B cell (primary cell): ENCODE measurements at regions not wholly inside any gene's neighbourhood (a gene's known extent, or its start where the extent isn't known, plus 50 kb on each side); places are given as distances from the start of the nearest gene placed in this dataset.

ENCODE experiments used
- ATAC-seq: fragments of 200-7000 bp; cut with Tn5 transposase; one replicate; pipeline ENCODE4 v1.10.0; 2021; ENCODE audit warnings: low read depth, mild to moderate bottlenecking, moderate number of reproducible peaks, moderate library complexity
- CTCF ChIA-PET: fragments of 350-600 bp; sonication (Branson Sonifier 250); formaldehyde crosslinking; loops from one replicate; lab custom pipeline; 2021; ENCODE audit warnings: antibody characterized with exemption, inconsistent platforms; lab: Charles Lee
- POLR2A ChIA-PET: fragments of 350-600 bp; sonication (Branson Sonifier 250); formaldehyde crosslinking; loops from one replicate; lab custom pipeline; 2021; ENCODE audit warnings: antibody characterized with exemption; lab: Charles Lee
- DNase-seq: peaks from one replicate; pipeline ENCODE4 v3.0.0; 2013
- H2AFZ ChIP-seq: 2 replicates; pipeline ENCODE4 v1.6.1; 2012; ENCODE audit warnings: mild to moderate bottlenecking, low read depth, low read length; ENCODE audit not compliant: insufficient read depth, poor library complexity, severe bottlenecking
- H3K27ac ChIP-seq, 2 donors: 1 replicate in 1 of 2; 2 replicates in 1 of 2; pipeline ENCODE4 v1.5.1; 2012 to 2013; ENCODE audit warnings: low read length in 2 of 2, mild to moderate bottlenecking in 2 of 2, moderate library complexity in 1 of 2
- H3K27me3 ChIP-seq, 4 experiments: fragments of 200-600 bp in 1 of 4; sonication (generic) in 1 of 4; replicated peaks in 1 of 4; 1 replicate in 2 of 4; 2 replicates in 2 of 4; pipeline versions ENCODE4 v1.6.1 to v1.7.0; 2013 to 2016; ENCODE audit warnings: low read length in 3 of 4, mild to moderate bottlenecking in 2 of 4, mixed read lengths in 1 of 4, moderate library complexity in 1 of 4; ENCODE audit not compliant: insufficient read depth in 4 of 4, control insufficient read depth in 3 of 4; ENCODE audit errors: control extremely low read depth in 1 of 4
- H3K36me3 ChIP-seq, 2 experiments: replicated peaks in 1 of 2; 1 replicate in 1 of 2; 2 replicates in 1 of 2; pipeline versions ENCODE4 v1.6.1 to v1.7.1; 2013; ENCODE audit warnings: low read length in 1 of 2; ENCODE audit not compliant: insufficient read depth in 2 of 2, control insufficient read depth in 1 of 2; ENCODE audit errors: control extremely low read depth in 1 of 2, extremely low read depth in 1 of 2
- H3K4me1 ChIP-seq, 2 donors: fragments of 200-600 bp in 1 of 2; sonication (generic) in 1 of 2; 1 replicate in 1 of 2; 2 replicates in 1 of 2; pipeline versions ENCODE4 v1.5.1 to v1.6.1; 2013 to 2017; ENCODE audit warnings: low read length in 2 of 2; ENCODE audit not compliant: control insufficient read depth in 2 of 2, insufficient read depth in 2 of 2
- H3K4me2 ChIP-seq: replicated peaks from 2 replicates; pipeline ENCODE3; 2012; ENCODE audit warnings: mild to moderate bottlenecking, low read depth, low read length; ENCODE audit not compliant: poor library complexity, severe bottlenecking
- H3K4me3 ChIP-seq, 5 experiments: fragments of 200-600 bp in 1 of 5; sonication (generic) in 1 of 5; 1 replicate in 3 of 5; 2 replicates in 2 of 5; pipeline versions ENCODE4 v1.5.1 to v1.7.0; 2011 to 2016; ENCODE audit warnings: low read length in 4 of 5, mild to moderate bottlenecking in 4 of 5, low read depth in 2 of 5, control low read depth in 1 of 5, moderate library complexity in 1 of 5; ENCODE audit not compliant: insufficient read depth in 1 of 5; ENCODE audit errors: control extremely low read depth in 1 of 5, extremely low read depth in 1 of 5
- H3K79me2 ChIP-seq: fragments of 200-600 bp; sonication (generic); one replicate; pipeline ENCODE4 v1.6.0; 2016; ENCODE audit warnings: low read length; ENCODE audit not compliant: control insufficient read depth, insufficient read depth
- H3K9ac ChIP-seq: fragments of 200-600 bp; sonication (generic); 2 replicates; pipeline ENCODE4 v1.6.1; 2017; ENCODE audit warnings: mild to moderate bottlenecking, low read length, moderate library complexity
- H3K9me3 ChIP-seq, 3 donors: one replicate each; pipeline versions ENCODE4 v1.6.1 to v1.7.1; 2013; ENCODE audit warnings: low read length in 2 of 3; ENCODE audit not compliant: control insufficient read depth in 2 of 3, insufficient read depth in 1 of 3; ENCODE audit errors: control extremely low read depth in 1 of 3
- H4K20me1 ChIP-seq: 2 replicates; pipeline ENCODE4 v1.6.0; 2012; ENCODE audit warnings: mild to moderate bottlenecking, low read length; ENCODE audit not compliant: insufficient read depth, control insufficient read depth, poor library complexity, severe bottlenecking
- H3K27ac Mint-ChIP-seq: one replicate; pipeline ENCODE4 v1.8.0; 2021; ENCODE audit warnings: mixed read lengths
- H3K27me3 Mint-ChIP-seq: one replicate; pipeline ENCODE4 v1.8.0; 2021; ENCODE audit warnings: mixed read lengths
- H3K4me1 Mint-ChIP-seq: one replicate; pipeline ENCODE4 v1.8.0; 2021; ENCODE audit warnings: mixed read lengths
- H3K4me3 Mint-ChIP-seq: one replicate; pipeline ENCODE4 v1.8.0; 2021; ENCODE audit warnings: mixed read lengths
- H3K9me3 Mint-ChIP-seq: one replicate; pipeline ENCODE4 v1.8.0; 2022; ENCODE audit warnings: mixed read lengths; ENCODE audit not compliant: insufficient read depth
- EZH2 ChIP-seq: IDR thresholded peaks from 2 replicates; pipeline ENCODE4 v1.6.1; 2012; ENCODE audit warnings: borderline replicate concordance, low read depth, mild to moderate bottlenecking, moderate library complexity, low read length; ENCODE audit not compliant: insufficient read depth, poor library complexity, severe bottlenecking
- WGBS: methylation state at CpG from one replicate; pipeline ENCODE4 v1.1.5; 2013; ENCODE audit warnings: missing lambda C conversion rate; ENCODE audit not compliant: insufficient coverage; 5-methylcytosine and 5-hydroxymethylcytosine counted together
- intact Hi-C: fragments of 100-400 bp; cut with micrococcal nuclease; formaldehyde crosslinking; loops from one replicate; pipeline ENCODE4 v1.10.0; 2022
- TF ChIP-seq, protein P1 (sequence below): fragments of 200-600 bp; IDR thresholded peaks from one replicate; pipeline ENCODE4 v1.8.0; 2022; ENCODE audit warnings: antibody characterized with exemption, mild to moderate bottlenecking

DNA sequence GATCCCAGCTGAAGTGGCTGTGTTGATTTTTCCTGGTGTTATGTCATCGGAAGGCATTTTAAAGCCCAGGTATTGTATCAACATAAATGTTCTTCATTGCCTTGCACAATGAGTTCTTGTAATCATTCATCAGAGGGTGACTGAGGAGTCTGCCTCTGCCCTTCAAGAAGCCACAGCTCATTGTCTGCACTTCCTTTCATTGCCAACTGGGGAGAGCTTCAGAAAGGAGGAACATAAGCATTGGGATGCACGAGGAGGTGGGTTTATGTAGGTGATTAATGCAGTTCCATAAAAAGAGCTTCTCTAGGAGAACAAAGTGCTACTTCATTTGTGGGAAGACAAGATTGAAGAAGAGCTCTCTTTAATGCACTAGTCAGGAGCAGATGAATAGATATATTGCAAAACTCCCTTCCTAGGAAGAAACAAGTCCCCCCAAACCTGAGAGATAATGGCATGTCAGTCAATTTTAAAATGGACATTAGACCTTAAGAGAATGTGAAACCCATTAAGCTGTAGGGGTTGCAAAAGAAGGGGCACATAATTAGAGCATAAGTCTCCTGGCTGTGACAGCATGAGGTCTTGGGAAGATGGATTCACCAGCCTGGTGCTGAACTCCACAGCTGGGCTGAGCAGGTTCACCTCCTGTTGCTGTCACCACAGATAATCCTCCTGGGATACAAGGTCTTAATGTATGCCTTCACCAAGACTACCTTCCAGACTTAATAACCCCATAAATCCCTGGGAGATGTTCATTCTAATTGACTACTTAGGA, 124.6 kb downstream of the BACH1 start:
- Histone ChIP-seq H3K4me1 (peaks cover 10 to 18% of the 10 kb centered on the region in 2 donors), H3K27me3 (no peaks in the 10 kb centered on the region), H3K9ac (no peak overlapping the region), H3K4me3 (no peak overlapping the region), H3K9me3 (no peaks in the 10 kb centered on the region), H3K4me2 (no peak overlapping the region), H4K20me1 (no peaks in the 10 kb centered on the region), H2AFZ (no peak overlapping the region), H3K79me2 (no peaks in the 10 kb centered on the region), H3K27ac (no peak overlapping the region), H3K36me3 (no peaks in the 10 kb centered on the region)
- intact Hi-C loops: no loop called here
- ATAC-seq (no peak), DNase-seq (no peak)
- Mint-ChIP-seq H3K27ac (no peak overlapping the region), H3K9me3 (no peaks in the 10 kb centered on the region), H3K4me1 (peaks cover 27% of the 10 kb centered on the region), H3K4me3 (no peak overlapping the region), H3K27me3 (no peaks in the 10 kb centered on the region)
- POLR2A ChIA-PET: no interaction called here
- no peak for TF ChIP-seq EZH2
- TF ChIP-seq, protein P1, sequence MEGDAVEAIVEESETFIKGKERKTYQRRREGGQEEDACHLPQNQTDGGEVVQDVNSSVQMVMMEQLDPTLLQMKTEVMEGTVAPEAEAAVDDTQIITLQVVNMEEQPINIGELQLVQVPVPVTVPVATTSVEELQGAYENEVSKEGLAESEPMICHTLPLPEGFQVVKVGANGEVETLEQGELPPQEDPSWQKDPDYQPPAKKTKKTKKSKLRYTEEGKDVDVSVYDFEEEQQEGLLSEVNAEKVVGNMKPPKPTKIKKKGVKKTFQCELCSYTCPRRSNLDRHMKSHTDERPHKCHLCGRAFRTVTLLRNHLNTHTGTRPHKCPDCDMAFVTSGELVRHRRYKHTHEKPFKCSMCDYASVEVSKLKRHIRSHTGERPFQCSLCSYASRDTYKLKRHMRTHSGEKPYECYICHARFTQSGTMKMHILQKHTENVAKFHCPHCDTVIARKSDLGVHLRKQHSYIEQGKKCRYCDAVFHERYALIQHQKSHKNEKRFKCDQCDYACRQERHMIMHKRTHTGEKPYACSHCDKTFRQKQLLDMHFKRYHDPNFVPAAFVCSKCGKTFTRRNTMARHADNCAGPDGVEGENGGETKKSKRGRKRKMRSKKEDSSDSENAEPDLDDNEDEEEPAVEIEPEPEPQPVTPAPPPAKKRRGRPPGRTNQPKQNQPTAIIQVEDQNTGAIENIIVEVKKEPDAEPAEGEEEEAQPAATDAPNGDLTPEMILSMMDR: no peak
- WGBS: 86% methylated on average over 2 of the region's 2 CpGs
- CTCF ChIA-PET: interaction anchor here (0.6 kb wide), 1 partner anchor 42 kb away, joined by 3 read pairs; no protein-coding TSS in a partner anchor

DNA sequence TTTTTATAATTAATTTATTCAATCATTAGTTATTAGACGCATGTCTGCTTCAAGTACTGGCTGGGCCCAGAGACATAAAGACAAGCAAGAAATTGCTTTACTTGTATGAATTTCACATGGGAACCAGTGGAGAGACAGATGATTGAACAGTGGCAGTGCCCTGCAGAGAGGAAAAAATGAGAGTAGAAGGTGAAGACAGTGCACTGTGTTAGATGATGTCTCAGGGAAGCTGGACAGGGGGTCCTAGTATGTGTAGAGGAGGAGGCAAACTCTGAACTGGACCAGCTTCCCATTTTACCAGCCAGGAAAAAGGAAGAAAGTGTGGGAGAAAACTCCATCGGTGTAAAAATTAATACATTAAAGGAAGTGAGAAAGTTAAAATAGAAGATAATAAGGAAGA, 126.0 kb downstream of the BACH1 start:
- H2AFZ ChIP-seq: no peak overlapping the region
- TF ChIP-seq, protein P1: no peak
- no peak for TF ChIP-seq EZH2
- H3K27me3 Mint-ChIP-seq: no peaks in the 10 kb centered on the region
- peaks cover 15% of the 10 kb centered on the region for H3K4me1 Mint-ChIP-seq
- intact Hi-C loops: no loop called here
- ChIA-PET CTCF (interaction anchor here (0.9 kb wide), 1 partner anchor 243 kb away, joined by 4 read pairs; no protein-coding TSS in a partner anchor), POLR2A (no interaction called here)
- no peaks in the 10 kb centered on the region for H3K27me3 ChIP-seq
- H3K27ac ChIP-seq: no peak overlapping the region
- H3K4me1 ChIP-seq: peaks cover 10% of the 10 kb centered on the region in 2 donors
- no CpG with 5 or more reads among the region's 2 CpGs for WGBS
- no peak overlapping the region for H3K27ac Mint-ChIP-seq
- H3K9me3 Mint-ChIP-seq: no peaks in the 10 kb centered on the region
- H4K20me1 ChIP-seq: no peaks in the 10 kb centered on the region
- no peak for DNase-seq
- no peaks in the 10 kb centered on the region for H3K9me3 ChIP-seq
- peak overlapping the region; percentile 33 for H3K4me2 ChIP-seq
- H3K79me2 ChIP-seq: no peaks in the 10 kb centered on the region
- H3K4me3 ChIP-seq: no peak overlapping the region
- ATAC-seq: no peak
- H3K4me3 Mint-ChIP-seq: no peak overlapping the region
- no peaks in the 10 kb centered on the region for H3K36me3 ChIP-seq
- no peak overlapping the region for H3K9ac ChIP-seq
